Endothelial cell of umbilical vein (primary cell): ENCODE measurements at regions not wholly inside any gene's neighbourhood (a gene's known extent, or its start where the extent isn't known, plus 50 kb on each side); places are given as distances from the start of the nearest gene placed in this dataset.

Experiments
- BruUV-seq: library from RNA; stranded (reverse); fragments of 400-500 nt; replicated peaks from 2 replicates; lab custom pipeline; 2021; lab: Mats Ljungman, UMichigan
- CTCF ChIA-PET: fragments of 300-600, 350-600 bp; sonication (Branson Sonifier 250); formaldehyde crosslinking; loops from one replicate; lab custom pipeline; 2021; ENCODE audit warnings: antibody characterized with exemption, inconsistent platforms; lab: Charles Lee
- POLR2A ChIA-PET: fragments of 300-600, 350-600 bp; sonication (Branson Sonifier 250); formaldehyde crosslinking; loops from one replicate; lab custom pipeline; 2021; ENCODE audit warnings: antibody characterized with exemption, inconsistent platforms; lab: Charles Lee
- DNase-seq: peaks from one replicate; pipeline ENCODE4 v3.0.0-alpha.2; 2011; ENCODE audit warnings: low read depth, low spot score
- FAIRE-seq: peaks from 2 replicates; lab custom pipeline; 2011; peaks lifted over from hg19 to GRCh38; lab: Jason Lieb, UNC
- H2AFZ ChIP-seq: 2 replicates; pipeline ENCODE4 v1.6.0; 2012; ENCODE audit warnings: low read depth, low read length, control low read depth, inconsistent platforms
- H3K27ac ChIP-seq: 2 replicates; pipeline ENCODE4 v1.5.1; 2011; ENCODE audit warnings: low read depth, mild to moderate bottlenecking, control low read depth, low read length, moderate library complexity; ENCODE audit not compliant: insufficient read depth
- H3K27me3 ChIP-seq, 2 experiments: 2 replicates each; pipeline versions ENCODE4 v1.6.0 to v1.6.1; 2011; ENCODE audit warnings: low read length in 2 of 2, mixed read lengths in 1 of 2; ENCODE audit not compliant: control insufficient read depth in 2 of 2, insufficient read depth in 2 of 2
- H3K36me3 ChIP-seq, 2 experiments: 2 replicates in 1 of 2; 3 replicates in 1 of 2; pipeline ENCODE4 v1.5.1; 2011; ENCODE audit warnings: low read length in 2 of 2, mild to moderate bottlenecking in 1 of 2, moderate library complexity in 1 of 2; ENCODE audit not compliant: control insufficient read depth in 2 of 2, insufficient read depth in 2 of 2; ENCODE audit errors: extremely low read depth in 1 of 2
- H3K4me1 ChIP-seq: 3 replicates; pipeline ENCODE4 v1.5.1; 2011; ENCODE audit warnings: mild to moderate bottlenecking, low read length; ENCODE audit not compliant: control insufficient read depth, insufficient read depth; ENCODE audit errors: extremely low read depth
- H3K4me2 ChIP-seq: 2 replicates; pipeline ENCODE4 v1.6.1; 2011; ENCODE audit warnings: low read length, control low read depth, mixed read lengths; ENCODE audit not compliant: insufficient read depth
- H3K4me3 ChIP-seq, 3 experiments: fragments of 200-600 bp in 1 of 3; sonication (generic), shearing (Covaris generic) in 1 of 3; replicated peaks in 1 of 3; 2 replicates each; pipeline ENCODE4 v1.5.1; 2011 to 2016; ENCODE audit warnings: control low read depth in 3 of 3, low read length in 3 of 3, mild to moderate bottlenecking in 2 of 3, inconsistent platforms in 1 of 3, low read depth in 1 of 3, moderate library complexity in 1 of 3; ENCODE audit not compliant: insufficient read depth in 1 of 3
- H3K79me2 ChIP-seq: 2 replicates; pipeline ENCODE4 v1.6.0; 2012; ENCODE audit warnings: low read length, inconsistent platforms; ENCODE audit not compliant: control insufficient read depth, insufficient read depth
- H3K9ac ChIP-seq: replicated peaks from 2 replicates; pipeline ENCODE3; 2011; ENCODE audit warnings: low read length, control low read depth; ENCODE audit not compliant: insufficient read depth; ENCODE audit errors: extremely low read depth
- H3K9me1 ChIP-seq: replicated peaks from 3 replicates; pipeline ENCODE4 v1.6.0; 2011; ENCODE audit warnings: mild to moderate bottlenecking, low read length; ENCODE audit not compliant: control insufficient read depth, insufficient read depth; ENCODE audit errors: extremely low read depth
- H3K9me3 ChIP-seq: replicated peaks from 2 replicates; pipeline ENCODE4 v1.5.1; 2012; ENCODE audit warnings: low read length, inconsistent platforms; ENCODE audit not compliant: control insufficient read depth, insufficient read depth
- H4K20me1 ChIP-seq: replicated peaks from 2 replicates; pipeline ENCODE3; 2011; ENCODE audit warnings: mild to moderate bottlenecking, low read length; ENCODE audit not compliant: control insufficient read depth, insufficient read depth; ENCODE audit errors: extremely low read depth
- CTCF ChIP-seq, 2 donors: IDR thresholded peaks; 1 replicate in 1 of 2; 2 replicates in 1 of 2; pipeline ENCODE4 v1.5.1; 2011; ENCODE audit warnings: low read length in 2 of 2, mild to moderate bottlenecking in 2 of 2, moderate library complexity in 2 of 2, control low read depth in 1 of 2, inconsistent platforms in 1 of 2, low read depth in 1 of 2; ENCODE audit not compliant: insufficient read depth in 1 of 2; ENCODE audit errors: extremely low read depth in 1 of 2
- EZH2 ChIP-seq: IDR thresholded peaks from 2 replicates; pipeline ENCODE4 v1.6.1; 2012; ENCODE audit warnings: borderline replicate concordance, low read depth, mild to moderate bottlenecking, moderate library complexity, low read length, inconsistent platforms; ENCODE audit not compliant: severe bottlenecking
- FOS ChIP-seq: IDR thresholded peaks from 2 replicates; pipeline ENCODE4 v1.6.1; 2011; ENCODE audit warnings: mild to moderate bottlenecking, low read length, moderate library complexity, borderline replicate concordance; ENCODE audit not compliant: insufficient read depth
- GATA2 ChIP-seq: IDR thresholded peaks from 2 replicates; pipeline ENCODE4 v1.7.0; 2011; ENCODE audit warnings: low read depth, mild to moderate bottlenecking, moderate library complexity, mixed read lengths, low read length; ENCODE audit not compliant: insufficient read length, insufficient read depth
- JUN ChIP-seq: IDR thresholded peaks from 2 replicates; pipeline ENCODE4 v1.6.1; 2011; ENCODE audit warnings: borderline replicate concordance, low read depth; ENCODE audit not compliant: insufficient read length, insufficient read depth
- MYC ChIP-seq: IDR thresholded peaks from one replicate; pipeline ENCODE4 v1.6.1; 2011; ENCODE audit warnings: mild to moderate bottlenecking, low read depth, low read length
- POLR2A ChIP-seq: IDR thresholded peaks from 2 replicates; pipeline ENCODE4 v1.6.1; 2012; ENCODE audit warnings: low read depth, mild to moderate bottlenecking, control low read depth, low read length
- POLR2AphosphoS5 ChIP-seq: IDR thresholded peaks from 2 replicates; pipeline ENCODE4 v1.6.1; 2012; ENCODE audit warnings: low read depth, mild to moderate bottlenecking, control low read depth, low read length, moderate library complexity; ENCODE audit not compliant: insufficient read depth
- dilution Hi-C: fragments of 300-500 bp; cut with MboI; formaldehyde crosslinking; loops from one replicate; pipeline ENCODE4 v1.15.0; 2019; ENCODE audit warnings: low sequenced_read_pairs; ENCODE audit not compliant: extremely low pct_ligation_motif_present
- intact Hi-C: fragments of 100-400 bp; cut with micrococcal nuclease; formaldehyde crosslinking; loops from one replicate; pipeline ENCODE4 v1.10.0; 2022
- TF ChIP-seq, protein P1 (sequence below): IDR thresholded peaks from 2 replicates; pipeline ENCODE4 v1.6.1; 2011; ENCODE audit not compliant: insufficient read depth, insufficient read length

DNA sequence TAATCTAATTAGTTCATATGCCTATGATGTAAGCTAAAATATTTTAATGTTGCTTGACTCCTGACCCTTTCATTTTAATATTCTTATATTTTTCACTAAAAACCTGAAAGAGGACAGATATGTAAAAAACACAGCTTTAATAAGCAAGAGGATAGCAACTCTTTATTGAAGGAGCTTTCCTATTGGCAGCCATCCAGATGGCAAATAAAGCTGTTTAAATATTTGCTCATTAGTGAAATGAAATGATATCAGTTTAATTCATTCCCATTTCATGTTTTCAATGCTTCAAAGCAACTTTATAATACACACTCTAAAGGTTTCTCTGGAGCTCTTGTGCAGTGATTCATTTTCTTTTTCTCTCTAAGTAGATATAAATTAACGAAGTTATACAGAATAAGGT is 473.4 kb downstream of the PCDH7 start:
- DNase-seq, result peak; percentile 14
- intact Hi-C loops (no loop called here), dilution Hi-C loops (no loop called here)
- Histone ChIP-seq H2AFZ (no peak overlapping the region), H3K4me1 (no peaks in the 10 kb centered on the region), H3K79me2 (no peaks in the 10 kb centered on the region), H3K9me1 (no peaks in the 10 kb centered on the region), H3K27me3 (no peaks in the 10 kb centered on the region), H4K20me1 (no peaks in the 10 kb centered on the region), H3K4me3 (no peak overlapping the region), H3K4me2 (no peak overlapping the region), H3K9ac (no peak overlapping the region), H3K9me3 (no peaks in the 10 kb centered on the region), H3K27ac (no peak overlapping the region), H3K36me3 (no peaks in the 10 kb centered on the region)
- no TSS peak for BruUV-seq
- FAIRE-seq, result no peak
- CTCF ChIA-PET, result no interaction called here
- POLR2A ChIA-PET, result interaction anchor here (0.6 kb wide), 1 partner anchor 33 kb away, joined by 3 read pairs; no protein-coding TSS in a partner anchor
- TF ChIP-seq CTCF (IDR thresholded peaks at IDR 0.05; ENCODE audit: extremely low read depth in 1 of 2, insufficient read depth in 1 of 2, low read depth in 1 of 2, low read length in 2 of 2) (no peak), MYC (no peak), JUN (no peak), GATA2 (no peak), FOS (no peak), EZH2 (no peak), POLR2AphosphoS5 (no peak), POLR2A (no peak)
- TF ChIP-seq, protein P1, sequence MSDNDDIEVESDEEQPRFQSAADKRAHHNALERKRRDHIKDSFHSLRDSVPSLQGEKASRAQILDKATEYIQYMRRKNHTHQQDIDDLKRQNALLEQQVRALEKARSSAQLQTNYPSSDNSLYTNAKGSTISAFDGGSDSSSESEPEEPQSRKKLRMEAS, result no peak
